HFF-Myc (cell line): ENCODE measurements at regions not wholly inside any gene's neighbourhood (a gene's known extent, or its start where the extent isn't known, plus 50 kb on each side); places are given as distances from the start of the nearest gene placed in this dataset.

ENCODE experiments used
- DNase-seq: peaks from one replicate; pipeline ENCODE4 v3.0.0-alpha.2; 2011; ENCODE audit warnings: low read depth; ENCODE audit errors: extremely low read depth
- H3K4me3 ChIP-seq: replicated peaks from 2 replicates; pipeline ENCODE4 v1.5.1; 2011; ENCODE audit warnings: low read depth, mild to moderate bottlenecking, control low read depth, low read length
- TF ChIP-seq, protein P1 (sequence below): IDR thresholded peaks from 2 replicates; pipeline ENCODE4 v1.5.1; 2012; ENCODE audit warnings: mild to moderate bottlenecking, low read depth, low read length, control low read depth; ENCODE audit errors: missing control alignments

GRCh38 chr11:41779401-41779960, 320.0 kb upstream of the LRRC4C start:
- H3K4me3 ChIP-seq: no peak overlapping the region
- no peak for DNase-seq
- TF ChIP-seq, protein P1, sequence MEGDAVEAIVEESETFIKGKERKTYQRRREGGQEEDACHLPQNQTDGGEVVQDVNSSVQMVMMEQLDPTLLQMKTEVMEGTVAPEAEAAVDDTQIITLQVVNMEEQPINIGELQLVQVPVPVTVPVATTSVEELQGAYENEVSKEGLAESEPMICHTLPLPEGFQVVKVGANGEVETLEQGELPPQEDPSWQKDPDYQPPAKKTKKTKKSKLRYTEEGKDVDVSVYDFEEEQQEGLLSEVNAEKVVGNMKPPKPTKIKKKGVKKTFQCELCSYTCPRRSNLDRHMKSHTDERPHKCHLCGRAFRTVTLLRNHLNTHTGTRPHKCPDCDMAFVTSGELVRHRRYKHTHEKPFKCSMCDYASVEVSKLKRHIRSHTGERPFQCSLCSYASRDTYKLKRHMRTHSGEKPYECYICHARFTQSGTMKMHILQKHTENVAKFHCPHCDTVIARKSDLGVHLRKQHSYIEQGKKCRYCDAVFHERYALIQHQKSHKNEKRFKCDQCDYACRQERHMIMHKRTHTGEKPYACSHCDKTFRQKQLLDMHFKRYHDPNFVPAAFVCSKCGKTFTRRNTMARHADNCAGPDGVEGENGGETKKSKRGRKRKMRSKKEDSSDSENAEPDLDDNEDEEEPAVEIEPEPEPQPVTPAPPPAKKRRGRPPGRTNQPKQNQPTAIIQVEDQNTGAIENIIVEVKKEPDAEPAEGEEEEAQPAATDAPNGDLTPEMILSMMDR: no peak

DNA sequence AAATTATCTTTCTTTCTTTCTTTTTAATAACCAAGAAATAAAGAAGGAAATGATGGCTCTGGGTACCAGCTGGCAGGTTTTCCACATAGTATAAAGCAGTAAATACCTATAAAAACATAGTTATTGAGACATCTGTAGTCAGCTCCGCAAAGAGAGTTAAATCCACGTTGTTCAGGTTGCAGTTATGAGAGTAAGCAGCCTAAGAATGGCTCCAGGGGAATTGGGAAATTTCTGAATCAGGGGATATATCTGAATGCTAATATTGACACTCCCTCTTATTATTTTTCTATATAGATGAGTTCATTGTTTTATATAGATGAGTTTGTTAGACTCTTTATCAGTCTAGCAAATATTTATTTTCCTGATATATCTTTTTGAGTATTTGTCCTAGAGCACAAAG, 322.0 kb upstream of the LRRC4C start:
- DNase-seq: no peak
- no peak overlapping the region for H3K4me3 ChIP-seq
- TF ChIP-seq, protein P1: no peak

GRCh38 chr11:41784513-41785335, 325.3 kb upstream of the LRRC4C start:
- H3K4me3 ChIP-seq: no peak overlapping the region
- DNase-seq: no peak
- TF ChIP-seq, protein P1: no peak

DNA sequence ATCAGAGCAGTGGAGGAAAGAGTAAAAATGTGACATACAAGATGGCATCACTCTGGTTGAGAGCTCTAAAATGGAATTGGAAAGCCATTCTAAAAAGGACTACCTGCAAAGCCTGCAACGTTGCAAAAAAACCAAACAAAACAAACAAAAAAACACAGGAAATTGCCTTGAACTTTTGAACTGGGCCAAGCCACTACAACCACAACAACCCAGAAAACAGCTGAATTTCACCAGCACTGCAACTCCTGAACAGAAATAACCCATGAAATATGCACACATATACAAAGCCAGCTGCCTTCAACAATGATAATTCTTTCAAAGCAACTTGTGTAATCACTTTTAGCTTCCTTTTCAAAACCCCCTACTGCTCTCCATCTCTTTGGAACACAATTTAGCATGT, 326.6 kb upstream of the LRRC4C start:
- TF ChIP-seq, protein P1: no peak
- H3K4me3 ChIP-seq: no peak overlapping the region

GRCh38 chr11:41788177-41788576, 328.7 kb upstream of the LRRC4C start:
- DNase-seq: no peak
- TF ChIP-seq, protein P1: no peak
- no peak overlapping the region for H3K4me3 ChIP-seq

More for the DNA sequence above, 326.6 kb upstream of the LRRC4C start:
- DNase-seq: no peak

- DNase-seq: no peak
- TF ChIP-seq, protein P1: no peak
- no peak overlapping the region for H3K4me3 ChIP-seq
Observed at GRCh38 chr11:41789376-41789775, 329.9 kb upstream of the LRRC4C start.
